GM12873 (cell line): ENCODE measurements at regions not wholly inside any gene's neighbourhood (a gene's known extent, or its start where the extent isn't known, plus 50 kb on each side); places are given as distances from the start of the nearest gene placed in this dataset.

Source experiments
- TF ChIP-seq, protein P1 (sequence below): IDR thresholded peaks from 2 replicates; pipeline ENCODE4 v1.5.1; 2012; ENCODE audit warnings: low read depth, mild to moderate bottlenecking, moderate library complexity, low read length, control low read depth; ENCODE audit not compliant: insufficient read depth; ENCODE audit errors: missing control alignments

GRCh38 chr10:37479469-37479868, 354.1 kb downstream of the ANKRD30A start:
- TF ChIP-seq, protein P1, sequence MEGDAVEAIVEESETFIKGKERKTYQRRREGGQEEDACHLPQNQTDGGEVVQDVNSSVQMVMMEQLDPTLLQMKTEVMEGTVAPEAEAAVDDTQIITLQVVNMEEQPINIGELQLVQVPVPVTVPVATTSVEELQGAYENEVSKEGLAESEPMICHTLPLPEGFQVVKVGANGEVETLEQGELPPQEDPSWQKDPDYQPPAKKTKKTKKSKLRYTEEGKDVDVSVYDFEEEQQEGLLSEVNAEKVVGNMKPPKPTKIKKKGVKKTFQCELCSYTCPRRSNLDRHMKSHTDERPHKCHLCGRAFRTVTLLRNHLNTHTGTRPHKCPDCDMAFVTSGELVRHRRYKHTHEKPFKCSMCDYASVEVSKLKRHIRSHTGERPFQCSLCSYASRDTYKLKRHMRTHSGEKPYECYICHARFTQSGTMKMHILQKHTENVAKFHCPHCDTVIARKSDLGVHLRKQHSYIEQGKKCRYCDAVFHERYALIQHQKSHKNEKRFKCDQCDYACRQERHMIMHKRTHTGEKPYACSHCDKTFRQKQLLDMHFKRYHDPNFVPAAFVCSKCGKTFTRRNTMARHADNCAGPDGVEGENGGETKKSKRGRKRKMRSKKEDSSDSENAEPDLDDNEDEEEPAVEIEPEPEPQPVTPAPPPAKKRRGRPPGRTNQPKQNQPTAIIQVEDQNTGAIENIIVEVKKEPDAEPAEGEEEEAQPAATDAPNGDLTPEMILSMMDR: no peak

DNA sequence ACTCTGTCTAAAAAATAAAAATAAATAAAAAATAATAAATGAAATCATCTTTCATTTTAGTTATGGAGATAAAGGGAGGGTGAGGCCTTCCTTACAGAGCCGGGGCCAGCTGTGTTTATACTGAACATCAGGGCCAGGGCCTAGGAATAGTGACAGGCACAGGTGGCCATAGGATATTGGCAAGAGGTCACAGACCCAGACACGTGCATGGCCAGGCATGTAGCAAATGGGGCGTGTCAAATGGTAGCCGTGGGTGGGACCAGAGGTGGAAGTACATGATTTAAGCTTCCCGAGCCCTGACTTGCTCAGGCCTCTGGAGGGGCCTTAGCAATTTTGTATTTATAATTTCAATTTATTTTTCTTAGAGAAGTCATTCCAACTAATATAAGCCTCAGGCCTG, 353.0 kb downstream of the ANKRD30A start:
- TF ChIP-seq, protein P1: no peak

- TF ChIP-seq, protein P1: no peak
Measured at GRCh38 chr10:37476285-37476684, 350.9 kb downstream of the ANKRD30A start.

GRCh38 chr10:37474645-37475044, 349.2 kb downstream of the ANKRD30A start:
- TF ChIP-seq, protein P1: no peak

GRCh38 chr10:37473906-37474305, 348.5 kb downstream of the ANKRD30A start:
- TF ChIP-seq, protein P1: no peak

DNA sequence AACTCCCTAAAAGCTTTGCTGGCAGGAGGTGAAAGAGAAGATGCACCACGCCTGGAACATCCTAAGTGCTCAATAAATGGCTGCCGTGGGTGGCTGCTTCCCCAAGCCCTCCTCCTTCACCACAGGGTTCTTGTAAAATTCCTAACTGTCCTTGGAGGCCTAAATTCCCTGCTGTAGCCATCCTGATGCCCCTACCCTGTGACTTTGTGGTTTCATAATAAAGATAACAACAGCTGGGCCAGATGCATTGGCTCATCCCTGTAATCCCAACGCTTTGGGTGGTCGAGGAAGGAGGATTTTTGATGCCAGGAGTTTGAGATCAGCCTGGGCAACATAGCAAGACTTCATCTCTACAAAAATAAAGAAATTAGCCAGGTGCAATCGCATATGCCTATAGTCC, 341.8 kb downstream of the ANKRD30A start:
- TF ChIP-seq, protein P1: no peak

- TF ChIP-seq, protein P1: no peak
Measured at GRCh38 chr10:37456456-37456855, 331.1 kb downstream of the ANKRD30A start.

- TF ChIP-seq, protein P1: no peak
Measured at GRCh38 chr10:37448161-37448560, 322.8 kb downstream of the ANKRD30A start.
